Activated naive CD8-positive, alpha-beta T cell treated with anti-CD3 and anti-CD28 coated beads for 36 hours (primary cell): ENCODE measurements at regions not wholly inside any gene's neighbourhood (a gene's known extent, or its start where the extent isn't known, plus 50 kb on each side); places are given as distances from the start of the nearest gene placed in this dataset.

Experiments
- DNase-seq: peaks from one replicate; pipeline ENCODE4 v3.0.0; 2021
- H3K27ac Mint-ChIP-seq: one replicate; pipeline ENCODE4 v1.8.0; 2022; ENCODE audit warnings: mild to moderate bottlenecking, moderate library complexity, mixed read lengths
- H3K27me3 Mint-ChIP-seq: one replicate; pipeline ENCODE4 v1.8.0; 2022; ENCODE audit warnings: mild to moderate bottlenecking, mixed read lengths
- H3K36me3 Mint-ChIP-seq: one replicate; pipeline ENCODE4 v1.8.0; 2021; ENCODE audit warnings: mild to moderate bottlenecking, mixed read lengths
- H3K4me1 Mint-ChIP-seq: one replicate; pipeline ENCODE4 v1.8.0; 2021; ENCODE audit warnings: mixed read lengths
- H3K4me3 Mint-ChIP-seq: one replicate; pipeline ENCODE4 v1.8.0; 2022; ENCODE audit warnings: mild to moderate bottlenecking, moderate library complexity, mixed read lengths
- H3K9me3 Mint-ChIP-seq: one replicate; pipeline ENCODE4 v1.8.0; 2022; ENCODE audit warnings: mixed read lengths

GRCh38 chr1:184875218-184875617, 99.1 kb downstream of the NIBAN1 start:
- no peak overlapping the region for H3K27ac Mint-ChIP-seq
- no peaks in the 10 kb centered on the region for H3K36me3 Mint-ChIP-seq
- no peaks in the 10 kb centered on the region for H3K4me1 Mint-ChIP-seq

GRCh38 chr1:184870319-184870718, 104.0 kb downstream of the NIBAN1 start:
- no peak overlapping the region for H3K27ac Mint-ChIP-seq
- peaks cover 29% of the 10 kb centered on the region for H3K4me1 Mint-ChIP-seq
- DNase-seq, result no peak
- H3K9me3 Mint-ChIP-seq, result no peaks in the 10 kb centered on the region
- peaks cover 21% of the 10 kb centered on the region for H3K27me3 Mint-ChIP-seq
- no peak overlapping the region for H3K4me3 Mint-ChIP-seq
- no peaks in the 10 kb centered on the region for H3K36me3 Mint-ChIP-seq

More at GRCh38 chr1:184875218-184875617, 99.1 kb downstream of the NIBAN1 start:
- no peak for DNase-seq
- Mint-ChIP-seq H3K9me3 (no peaks in the 10 kb centered on the region), H3K27me3 (peaks cover 33% of the 10 kb centered on the region), H3K4me3 (no peak overlapping the region)

GRCh38 chr1:184867866-184868689, 106.2 kb downstream of the NIBAN1 start:
- peaks cover 4% of the 10 kb centered on the region for H3K36me3 Mint-ChIP-seq

GRCh38 chr1:184866991-184867788, 107.1 kb downstream of the NIBAN1 start:
- H3K4me3 Mint-ChIP-seq, result peak overlapping the region; percentile 47
- H3K9me3 Mint-ChIP-seq, result no peaks in the 10 kb centered on the region

More at GRCh38 chr1:184867866-184868689, 106.2 kb downstream of the NIBAN1 start:
- Mint-ChIP-seq H3K27ac (peak overlapping the region; percentile 91), H3K4me1 (peaks cover 31% of the 10 kb centered on the region), H3K9me3 (no peaks in the 10 kb centered on the region), H3K4me3 (no peak overlapping the region), H3K27me3 (peaks cover 14% of the 10 kb centered on the region)
- no peak for DNase-seq

GRCh38 chr1:184866586-184866985, 107.7 kb downstream of the NIBAN1 start:
- no peak for DNase-seq
- H3K27ac Mint-ChIP-seq, result peak overlapping the region; percentile 91
- peaks cover 31% of the 10 kb centered on the region for H3K4me1 Mint-ChIP-seq
- H3K36me3 Mint-ChIP-seq, result peaks cover 4% of the 10 kb centered on the region
- no peaks in the 10 kb centered on the region for H3K9me3 Mint-ChIP-seq
- H3K27me3 Mint-ChIP-seq, result peaks cover 15% of the 10 kb centered on the region
- H3K4me3 Mint-ChIP-seq, result peak overlapping the region; percentile 6

More at GRCh38 chr1:184866991-184867788, 107.1 kb downstream of the NIBAN1 start:
- peak overlapping the region; percentile 91 for H3K27ac Mint-ChIP-seq
- H3K36me3 Mint-ChIP-seq, result peaks cover 4% of the 10 kb centered on the region
- peak; percentile 61 for DNase-seq
- peaks cover 10% of the 10 kb centered on the region for H3K27me3 Mint-ChIP-seq
- H3K4me1 Mint-ChIP-seq, result peaks cover 31% of the 10 kb centered on the region

- Mint-ChIP-seq H3K27ac (peak overlapping the region; percentile 91), H3K27me3 (peaks cover 13% of the 10 kb centered on the region)
Measured at GRCh38 chr1:184865831-184866230, 108.5 kb downstream of the NIBAN1 start.

GRCh38 chr1:184861755-184862336, 107.2 kb upstream of the EDEM3 start:
- Mint-ChIP-seq H3K36me3 (peaks cover 4% of the 10 kb centered on the region), H3K9me3 (no peaks in the 10 kb centered on the region), H3K27ac (no peak overlapping the region), H3K27me3 (peaks cover 8% of the 10 kb centered on the region), H3K4me3 (no peak overlapping the region), H3K4me1 (peaks cover 15% of the 10 kb centered on the region)
- no peak for DNase-seq

More at GRCh38 chr1:184865831-184866230, 108.5 kb downstream of the NIBAN1 start:
- DNase-seq, result no peak
- Mint-ChIP-seq H3K4me3 (no peak overlapping the region), H3K9me3 (no peaks in the 10 kb centered on the region), H3K4me1 (peaks cover 31% of the 10 kb centered on the region), H3K36me3 (peaks cover 4% of the 10 kb centered on the region)

GRCh38 chr1:184860985-184861754, 106.5 kb upstream of the EDEM3 start:
- no peaks in the 10 kb centered on the region for H3K9me3 Mint-ChIP-seq
- H3K4me3 Mint-ChIP-seq, result no peak overlapping the region
- H3K36me3 Mint-ChIP-seq, result peaks cover 4% of the 10 kb centered on the region
- H3K27me3 Mint-ChIP-seq, result peaks cover 8% of the 10 kb centered on the region
- no peak overlapping the region for H3K27ac Mint-ChIP-seq
- no peak for DNase-seq
- H3K4me1 Mint-ChIP-seq, result peaks cover 8% of the 10 kb centered on the region

GRCh38 chr1:184860535-184860934, 105.9 kb upstream of the EDEM3 start:
- peaks cover 4% of the 10 kb centered on the region for H3K36me3 Mint-ChIP-seq
- peaks cover 8% of the 10 kb centered on the region for H3K27me3 Mint-ChIP-seq
- H3K27ac Mint-ChIP-seq, result no peak overlapping the region
- no peak overlapping the region for H3K4me3 Mint-ChIP-seq
- no peak for DNase-seq
- H3K9me3 Mint-ChIP-seq, result no peaks in the 10 kb centered on the region
- H3K4me1 Mint-ChIP-seq, result peaks cover 2% of the 10 kb centered on the region

- H3K36me3 Mint-ChIP-seq, result no peaks in the 10 kb centered on the region
- peaks cover 8% of the 10 kb centered on the region for H3K27me3 Mint-ChIP-seq
- H3K9me3 Mint-ChIP-seq, result no peaks in the 10 kb centered on the region
- H3K27ac Mint-ChIP-seq, result no peak overlapping the region
- no peaks in the 10 kb centered on the region for H3K4me1 Mint-ChIP-seq
- H3K4me3 Mint-ChIP-seq, result no peak overlapping the region
- DNase-seq, result no peak
Measured at GRCh38 chr1:184859381-184860105, 104.9 kb upstream of the EDEM3 start.

GRCh38 chr1:184858288-184858687, 103.6 kb upstream of the EDEM3 start:
- H3K4me1 Mint-ChIP-seq, result no peaks in the 10 kb centered on the region
- no peak for DNase-seq
- no peak overlapping the region for H3K4me3 Mint-ChIP-seq
- no peaks in the 10 kb centered on the region for H3K36me3 Mint-ChIP-seq
- peaks cover 12% of the 10 kb centered on the region for H3K27me3 Mint-ChIP-seq
- H3K9me3 Mint-ChIP-seq, result no peaks in the 10 kb centered on the region
- no peak overlapping the region for H3K27ac Mint-ChIP-seq

- DNase-seq, result no peak
- no peak overlapping the region for H3K4me3 Mint-ChIP-seq
- no peaks in the 10 kb centered on the region for H3K9me3 Mint-ChIP-seq
Measured at GRCh38 chr1:184854496-184855140, 100.0 kb upstream of the EDEM3 start.

GRCh38 chr1:184854036-184854435, 99.4 kb upstream of the EDEM3 start:
- Mint-ChIP-seq H3K36me3 (no peaks in the 10 kb centered on the region), H3K27ac (no peak overlapping the region), H3K27me3 (peaks cover 4% of the 10 kb centered on the region), H3K9me3 (no peaks in the 10 kb centered on the region), H3K4me3 (no peak overlapping the region), H3K4me1 (no peaks in the 10 kb centered on the region)
- DNase-seq, result no peak

More at GRCh38 chr1:184854496-184855140, 100.0 kb upstream of the EDEM3 start:
- Mint-ChIP-seq H3K4me1 (no peaks in the 10 kb centered on the region), H3K36me3 (no peaks in the 10 kb centered on the region), H3K27me3 (peaks cover 4% of the 10 kb centered on the region), H3K27ac (no peak overlapping the region)
